HG03159 (cell line): ENCODE measurements at regions not wholly inside any gene's neighbourhood (a gene's known extent, or its start where the extent isn't known, plus 50 kb on each side); places are given as distances from the start of the nearest gene placed in this dataset.

Source experiments
- ATAC-seq: cut with Tn5 transposase; IDR thresholded peaks from one replicate; pipeline ENCODE4 v1.9.1; 2021; ENCODE audit warnings: mild to moderate bottlenecking, moderate library complexity; ENCODE audit not compliant: unreplicated experiment

DNA sequence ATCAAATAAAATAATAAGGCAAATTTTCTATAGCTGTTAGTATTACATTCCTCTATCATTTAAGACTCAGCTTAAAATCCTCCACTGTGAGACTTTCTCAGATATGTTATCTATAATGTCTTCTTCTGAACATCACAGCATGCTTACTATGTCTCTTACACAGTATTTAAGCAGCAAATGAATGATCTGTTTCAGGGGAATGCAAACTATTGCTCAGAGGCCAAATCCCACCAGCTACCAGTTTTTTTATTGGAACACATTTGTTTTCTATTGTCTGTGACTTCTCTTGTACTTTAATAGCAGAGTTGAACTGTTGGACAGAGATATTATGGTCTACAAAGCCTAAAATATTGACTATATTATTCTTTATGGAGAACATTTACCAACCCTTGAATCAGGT is 59.6 kb downstream of the C3orf38 start:
- ATAC-seq: no peak

DNA sequence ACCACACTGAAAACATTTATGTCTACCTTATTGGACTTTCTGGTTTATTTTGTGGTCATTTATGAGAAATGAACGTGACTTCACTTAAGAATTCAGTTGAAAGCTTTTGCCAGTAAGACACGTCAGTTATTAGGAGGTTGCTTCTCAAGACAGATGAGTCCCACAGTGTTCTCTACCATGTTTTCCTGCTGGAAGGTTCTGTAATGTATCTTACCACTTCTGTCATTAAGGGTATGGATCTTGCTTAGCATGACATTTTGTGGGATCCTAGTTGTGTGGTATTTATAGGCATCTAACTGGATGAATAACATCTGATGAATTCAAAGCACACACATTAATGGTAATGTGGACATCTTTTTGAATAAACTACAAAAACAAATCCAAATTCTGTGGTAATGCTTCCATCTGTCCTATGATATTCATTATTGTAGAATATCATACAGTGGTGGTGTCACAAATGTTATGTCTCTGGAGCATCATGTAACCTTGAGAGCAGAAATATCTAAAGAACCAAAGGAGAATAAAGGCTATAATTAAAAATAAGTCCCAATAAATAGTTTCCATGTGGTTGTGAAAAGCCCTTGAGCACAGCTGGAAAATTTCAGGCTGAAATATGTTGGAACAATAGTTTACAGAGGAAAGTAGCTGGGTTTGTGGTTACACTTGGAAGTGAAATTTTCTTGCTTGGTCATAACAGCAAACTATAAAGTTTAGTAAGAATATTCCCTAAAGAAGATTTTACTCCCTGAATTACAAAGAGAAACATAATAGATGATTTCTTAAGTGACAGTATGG is 61.5 kb downstream of the C3orf38 start:
- no peak for ATAC-seq

DNA sequence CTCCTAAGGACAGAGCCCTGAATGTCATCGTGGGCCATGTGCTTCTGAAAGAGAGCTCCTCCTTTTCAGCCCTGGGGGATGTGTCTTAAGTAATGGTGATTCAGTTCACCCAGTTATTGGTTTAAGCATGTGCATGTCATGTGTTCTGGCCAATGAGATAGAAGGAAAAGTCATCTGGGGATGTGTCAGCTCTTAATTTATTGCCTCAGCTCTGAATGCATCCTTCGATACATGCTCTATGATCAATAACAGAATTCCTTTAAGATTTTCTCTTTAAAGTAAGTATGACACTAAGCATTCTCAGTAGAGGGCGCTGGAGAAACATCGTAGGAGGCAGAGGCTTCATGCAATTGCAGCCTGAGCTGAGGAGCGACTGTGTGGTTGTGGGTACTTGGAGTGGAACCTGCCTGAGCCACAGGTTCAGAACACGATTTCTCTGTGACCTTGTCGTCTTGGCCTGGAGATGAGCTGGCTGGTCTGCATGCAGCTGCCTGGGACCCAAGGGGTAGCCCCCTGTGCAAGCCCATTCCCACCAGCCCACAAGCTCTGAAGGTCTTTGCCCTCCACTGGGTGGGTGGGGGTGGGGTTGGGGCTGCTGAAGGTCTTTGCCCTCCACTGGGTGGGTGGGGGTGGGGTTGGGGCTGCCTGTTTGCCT is 69.5 kb downstream of the C3orf38 start:
- ATAC-seq: peak; percentile 85

DNA sequence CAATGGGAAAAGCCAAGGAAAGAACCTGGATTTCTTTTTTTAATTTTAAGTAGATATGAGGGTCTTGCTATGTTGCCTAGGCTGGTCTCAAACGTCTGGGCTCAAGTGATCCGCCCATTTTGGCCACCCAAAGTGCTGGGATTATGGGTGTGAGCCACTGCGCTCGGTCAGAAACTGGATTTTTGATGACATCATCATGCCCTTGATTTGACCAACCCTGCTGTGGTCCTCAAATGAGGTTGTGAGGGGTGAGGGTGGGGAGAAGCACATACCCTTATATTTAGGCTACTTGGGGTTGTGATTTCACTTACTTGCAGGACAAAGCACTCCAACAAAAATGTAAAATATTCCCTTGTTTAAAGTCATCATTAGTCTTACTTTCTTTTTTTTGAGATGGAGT is 70.4 kb downstream of the C3orf38 start:
- no peak for ATAC-seq

DNA sequence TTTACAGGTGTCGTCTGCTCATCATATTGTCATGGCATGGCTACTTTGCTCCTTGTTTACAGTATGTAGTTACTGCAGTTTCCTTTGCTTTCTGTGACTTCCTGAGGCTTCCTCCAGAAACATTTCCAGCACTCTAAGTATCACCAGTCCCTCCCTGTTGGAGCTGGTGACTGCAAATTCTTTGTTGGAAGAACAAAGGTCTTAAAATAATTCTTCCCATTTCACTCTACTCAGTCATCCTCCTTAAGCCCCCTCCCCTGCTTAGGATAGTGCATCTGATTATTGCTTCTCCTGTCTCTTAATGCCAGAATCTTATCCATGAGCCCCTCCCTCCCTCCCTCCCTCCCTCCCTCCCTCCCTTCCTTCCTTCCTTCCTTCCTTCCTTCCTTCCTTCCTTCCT is 72.0 kb downstream of the C3orf38 start:
- no peak for ATAC-seq

DNA sequence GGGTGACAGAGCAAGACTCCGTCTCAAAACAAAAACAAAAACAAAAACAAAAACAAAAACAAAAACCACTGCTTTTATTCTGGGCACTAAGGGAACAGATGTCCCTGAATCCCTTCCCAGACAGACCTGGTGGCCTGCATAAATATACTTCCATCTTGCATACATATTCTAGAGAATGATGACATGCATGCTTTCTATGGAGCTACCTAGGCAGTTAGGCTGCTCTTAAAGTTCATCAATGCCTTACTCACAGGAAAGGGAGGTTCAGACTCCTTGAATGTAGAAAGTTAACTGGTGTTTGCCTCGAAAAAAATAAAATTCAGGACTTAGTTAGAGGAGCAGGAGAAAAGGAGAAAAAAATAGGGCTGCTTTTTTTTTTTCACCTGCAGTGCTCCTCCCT is 72.6 kb downstream of the C3orf38 start:
- ATAC-seq: no peak

DNA sequence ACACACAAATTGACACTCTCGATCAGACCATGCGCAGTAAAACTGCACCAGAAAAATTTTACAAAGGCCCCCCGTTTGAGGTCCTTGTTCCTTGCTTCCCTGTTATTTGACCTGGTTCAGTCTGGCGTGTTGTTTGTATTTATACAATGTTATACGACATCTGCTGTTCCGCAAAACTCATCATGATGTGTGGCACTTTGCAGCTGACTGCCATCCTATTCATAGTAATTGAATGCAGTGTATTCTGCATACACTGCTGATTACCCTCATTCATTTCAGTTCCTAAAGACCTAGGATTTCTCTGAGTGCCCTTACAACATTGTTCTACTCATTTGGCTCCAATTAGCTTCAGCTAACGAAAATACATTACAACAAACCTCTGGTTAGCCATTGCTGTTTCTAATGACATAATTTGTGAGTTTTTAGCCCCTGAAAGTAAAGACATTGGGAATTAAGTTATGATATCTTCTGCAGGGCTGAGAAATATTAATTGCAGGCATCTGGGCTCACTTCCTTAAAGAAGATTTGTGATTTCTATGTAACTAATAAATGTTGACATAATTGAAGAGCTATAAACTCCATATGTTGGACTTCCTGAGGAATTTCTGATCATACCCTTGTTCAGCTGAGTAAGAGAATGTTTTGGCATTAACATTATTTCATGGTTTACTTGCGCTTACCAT is 75.7 kb downstream of the C3orf38 start:
- ATAC-seq: no peak

DNA sequence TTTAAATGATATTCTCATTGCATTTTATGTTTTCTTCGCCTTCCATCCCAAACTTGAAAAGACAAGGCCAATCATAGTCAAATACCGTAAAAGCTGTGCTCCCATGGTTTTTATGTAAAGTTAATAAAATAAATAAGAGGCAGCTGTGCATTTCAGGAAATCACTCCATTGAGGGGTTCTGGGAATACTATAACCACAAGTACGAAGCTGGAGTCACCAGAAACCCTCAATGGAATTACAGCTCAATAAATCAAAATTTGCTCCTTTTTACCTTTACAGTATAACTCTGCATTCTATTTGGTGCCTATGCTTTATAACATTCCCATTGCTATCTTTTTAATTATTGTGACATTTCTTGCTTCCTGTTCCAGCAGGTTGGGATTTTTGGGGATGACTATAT is 77.2 kb downstream of the C3orf38 start:
- no peak for ATAC-seq

DNA sequence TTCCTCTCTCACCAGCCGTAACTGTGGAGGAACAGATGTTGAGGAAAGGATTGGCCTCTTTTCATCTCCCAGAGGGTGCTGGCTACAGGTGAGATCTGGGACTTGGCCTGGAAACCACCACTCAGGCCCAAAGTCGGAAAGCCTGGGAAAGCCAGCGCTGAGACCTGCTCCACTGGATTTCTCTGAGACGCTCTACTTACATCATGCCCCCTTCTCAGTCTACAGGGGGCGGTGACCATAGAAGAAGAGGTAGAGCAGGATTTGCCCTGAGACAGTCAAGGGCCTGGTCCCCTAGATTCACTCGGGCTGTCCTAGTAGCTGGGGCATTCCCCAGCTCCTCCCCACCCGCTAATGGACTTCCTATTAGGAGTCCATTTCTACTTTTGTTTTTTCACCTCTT is 80.9 kb downstream of the C3orf38 start:
- ATAC-seq: no peak

DNA sequence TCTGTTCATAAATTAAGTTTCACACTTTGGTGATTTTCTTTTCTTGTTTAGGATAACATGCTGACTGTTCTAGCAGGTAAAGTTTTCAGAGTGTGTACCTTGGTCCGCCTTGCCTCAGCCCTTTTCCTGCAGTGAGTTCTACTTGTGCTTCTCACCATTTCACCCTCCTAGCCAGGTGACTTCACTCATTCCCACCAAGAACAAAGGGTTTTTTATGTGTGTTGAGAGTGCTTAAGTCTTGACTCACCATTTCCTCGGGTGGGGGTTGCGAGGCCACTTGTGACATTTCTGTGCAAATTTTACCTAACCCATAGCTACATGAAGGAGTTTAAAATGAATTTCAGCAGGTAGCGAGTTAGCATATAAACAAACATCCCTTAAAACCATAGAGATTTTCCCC is 81.4 kb downstream of the C3orf38 start:
- ATAC-seq: no peak

DNA sequence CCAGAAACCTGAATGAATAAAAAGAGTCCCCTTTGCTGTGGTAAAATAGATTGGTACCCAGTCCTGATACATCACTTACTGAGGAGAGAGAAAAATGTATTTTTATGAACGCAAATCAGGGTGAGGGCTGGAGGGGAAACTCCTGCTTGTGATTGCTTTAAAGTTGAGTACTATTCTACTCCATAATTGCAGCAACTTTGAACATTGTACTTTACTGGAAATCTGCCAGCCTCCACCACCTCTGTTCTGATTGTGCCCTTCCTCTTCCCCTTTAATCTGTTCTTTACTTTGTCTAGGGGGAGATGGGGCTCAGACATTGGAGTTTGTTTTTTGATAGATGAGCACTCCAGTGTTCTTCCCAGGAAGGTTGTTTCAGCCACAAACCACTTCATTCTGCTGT is 81.9 kb downstream of the C3orf38 start:
- ATAC-seq: no peak

DNA sequence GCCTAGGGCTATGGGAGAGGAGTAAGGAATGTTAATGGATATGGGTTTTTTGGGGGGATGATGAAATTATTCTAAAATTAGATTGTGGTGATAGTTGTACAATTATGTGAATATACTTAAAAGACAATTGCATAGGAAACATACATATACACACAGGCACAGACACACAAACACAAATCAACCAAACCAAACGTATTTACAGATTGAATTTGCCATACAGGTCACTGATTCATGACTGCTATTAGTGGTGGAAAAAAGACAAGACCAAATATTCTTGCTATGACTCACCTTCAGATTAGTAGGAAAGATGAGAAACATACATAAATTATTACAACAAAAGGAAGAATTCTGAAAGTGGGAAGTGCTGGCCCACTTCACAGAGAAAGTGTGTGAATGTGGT is 85.3 kb downstream of the C3orf38 start:
- ATAC-seq: no peak

DNA sequence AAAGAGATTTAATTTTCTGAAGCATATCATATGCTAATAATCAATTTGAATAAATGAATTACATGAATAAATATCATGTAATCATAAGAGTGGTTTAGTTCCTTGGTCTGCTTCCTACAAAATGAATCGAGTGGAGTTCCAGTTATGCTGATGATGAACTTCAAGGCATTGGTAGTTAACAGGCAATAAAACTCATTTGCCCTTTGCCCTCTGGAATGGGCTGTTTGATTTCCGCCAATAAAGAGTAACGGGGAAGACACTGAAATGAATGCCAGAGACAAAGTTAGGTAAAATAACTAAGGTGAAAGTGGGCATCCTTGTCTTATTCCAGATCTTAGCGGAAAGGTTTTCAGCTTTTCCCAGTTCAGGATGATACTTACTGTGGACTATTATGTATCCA is 90.1 kb downstream of the C3orf38 start:
- ATAC-seq: no peak

DNA sequence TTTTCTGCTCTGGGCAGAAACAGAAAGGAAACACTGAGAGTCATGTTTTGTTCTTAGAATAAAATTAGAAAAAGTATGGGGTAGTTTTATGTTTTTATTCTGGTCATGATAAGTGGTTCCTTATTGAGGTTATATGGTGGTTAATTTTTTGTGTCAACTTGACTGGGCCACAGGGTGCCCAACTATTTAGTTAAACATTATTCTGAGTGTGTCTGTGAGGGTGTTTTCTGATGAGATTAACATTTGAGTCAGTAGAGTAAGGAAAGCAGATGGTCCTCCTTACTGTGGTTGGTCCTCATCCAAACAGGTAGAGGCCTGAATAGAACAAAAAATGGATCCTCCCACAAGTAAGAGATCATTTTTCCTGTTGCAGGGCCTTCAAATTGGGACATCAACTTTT is 98.9 kb downstream of the C3orf38 start:
- ATAC-seq: peak; percentile 57

DNA sequence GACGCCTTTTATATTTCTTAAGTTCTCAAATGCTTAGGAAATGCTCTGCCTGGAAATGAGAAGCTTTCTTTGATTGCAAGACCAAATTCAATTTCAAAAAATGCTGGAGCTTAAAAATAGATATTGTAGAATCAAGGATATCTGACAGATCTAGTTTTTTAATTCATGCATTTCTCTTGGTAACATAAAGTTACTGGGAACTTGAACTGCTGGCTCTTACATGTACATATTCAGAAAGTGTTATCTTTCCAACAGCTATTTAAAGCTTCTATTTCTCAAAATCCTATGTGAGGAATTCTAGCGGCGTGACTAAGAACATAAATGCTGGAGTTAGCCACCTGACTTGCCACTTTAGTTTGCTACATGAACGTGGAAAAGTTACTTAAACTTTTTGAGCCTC is 109.3 kb downstream of the C3orf38 start:
- no peak for ATAC-seq

DNA sequence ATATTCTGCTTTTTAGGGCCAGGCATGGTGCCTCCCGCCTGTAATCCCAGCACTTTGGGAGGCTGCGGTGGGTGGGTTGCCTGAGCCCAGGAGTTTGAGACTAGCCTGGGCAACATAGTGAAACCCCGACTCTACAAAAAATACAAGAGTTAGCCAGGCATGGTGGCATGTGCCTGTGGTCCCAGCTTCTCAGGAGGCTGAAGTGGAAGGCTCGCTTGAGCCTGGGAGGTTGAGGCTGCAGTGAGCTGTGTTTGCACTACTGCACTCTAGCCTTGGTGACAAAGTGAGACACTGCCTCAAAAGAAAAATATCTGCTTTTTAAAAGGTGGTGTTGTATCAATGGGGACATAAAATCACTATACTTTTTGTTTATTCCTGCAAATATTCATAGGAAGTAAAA is 112.8 kb downstream of the C3orf38 start:
- ATAC-seq: no peak

DNA sequence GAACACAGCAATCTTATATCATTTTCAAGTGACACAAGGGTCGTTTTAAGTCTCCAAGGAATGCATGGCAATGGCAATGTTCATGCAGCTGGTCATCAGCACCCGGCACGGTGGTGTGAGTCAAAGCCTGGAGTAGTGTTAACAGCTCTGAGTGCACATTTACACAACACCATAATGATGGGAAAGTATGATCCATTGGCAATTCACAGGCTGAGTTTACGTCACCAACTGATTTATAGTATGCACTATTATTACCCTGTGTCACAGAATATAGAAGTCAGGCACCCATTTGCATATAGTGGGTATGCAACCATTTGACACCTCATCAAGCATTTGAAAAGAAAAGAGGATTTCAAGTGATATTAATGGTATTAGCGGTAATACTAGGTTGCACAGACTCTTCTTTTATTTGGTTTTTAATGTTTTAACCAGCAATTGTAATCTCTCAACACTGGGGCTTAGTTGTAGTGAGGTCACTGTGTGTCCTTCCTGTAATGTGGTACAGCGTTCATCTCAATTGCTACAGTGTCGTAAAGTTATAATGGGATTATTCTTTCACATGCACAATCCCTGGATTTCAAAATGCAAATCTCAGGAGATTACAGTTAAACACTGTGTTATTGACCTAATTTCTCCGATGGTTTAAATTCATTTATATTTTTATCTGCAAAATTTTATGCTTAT is 113.8 kb downstream of the C3orf38 start:
- no peak for ATAC-seq

DNA sequence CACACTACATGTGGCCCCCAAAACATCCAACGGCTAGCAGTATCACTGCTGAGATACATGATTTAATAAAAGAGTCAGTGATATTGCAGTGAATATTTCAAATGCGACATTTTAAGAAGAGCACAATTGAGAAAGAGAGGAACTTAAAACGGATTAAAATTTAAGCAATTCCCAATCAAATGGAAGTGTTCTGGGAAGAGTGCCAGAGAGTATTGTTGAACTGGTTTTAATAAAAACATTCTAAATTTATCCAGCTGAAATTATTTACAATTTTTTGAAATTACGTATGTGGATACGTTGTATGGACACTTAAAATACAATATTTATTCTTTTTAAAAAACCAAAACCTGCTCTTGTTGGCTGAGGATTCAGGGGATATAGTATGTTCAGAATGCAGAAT is 117.7 kb downstream of the C3orf38 start:
- ATAC-seq: no peak

DNA sequence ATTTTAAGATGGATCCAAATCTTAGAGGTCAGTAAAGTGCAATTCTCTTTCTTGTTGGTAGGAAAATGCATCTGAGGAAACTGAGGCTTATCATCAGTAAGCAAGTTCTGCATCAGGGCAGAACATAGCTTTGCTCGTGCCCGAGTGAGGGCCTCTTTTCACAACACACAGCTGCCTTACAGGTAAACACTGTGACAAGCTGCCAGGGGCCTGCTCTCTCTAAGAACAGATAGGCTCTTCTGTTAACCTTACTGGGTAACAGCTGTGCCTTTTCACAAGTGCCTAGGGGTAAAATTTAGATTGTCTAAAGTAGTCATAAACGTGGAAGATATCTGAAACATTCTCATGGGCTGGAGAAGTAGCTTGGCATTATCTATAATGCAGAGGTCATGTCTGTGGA is 118.1 kb downstream of the C3orf38 start:
- ATAC-seq: no peak

DNA sequence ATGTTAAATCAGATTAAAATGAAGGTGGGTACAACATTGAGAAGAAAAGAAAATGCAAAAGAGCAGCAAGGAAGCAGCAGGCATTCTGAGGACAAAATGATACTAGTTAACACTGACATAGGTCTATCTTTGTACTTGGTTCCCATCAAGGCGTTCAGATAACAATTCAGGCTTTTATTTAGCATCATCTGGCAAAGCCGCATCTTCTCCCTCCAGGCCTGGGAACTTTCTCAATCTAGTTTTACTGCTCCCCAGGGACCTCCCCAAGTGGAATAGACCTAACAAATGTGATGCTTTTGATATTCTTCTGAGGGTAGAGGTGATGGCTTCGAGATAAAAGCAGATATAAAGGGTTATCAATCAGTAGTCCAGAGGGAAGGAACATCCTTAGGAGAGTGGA is 130.6 kb downstream of the C3orf38 start:
- ATAC-seq: no peak

DNA sequence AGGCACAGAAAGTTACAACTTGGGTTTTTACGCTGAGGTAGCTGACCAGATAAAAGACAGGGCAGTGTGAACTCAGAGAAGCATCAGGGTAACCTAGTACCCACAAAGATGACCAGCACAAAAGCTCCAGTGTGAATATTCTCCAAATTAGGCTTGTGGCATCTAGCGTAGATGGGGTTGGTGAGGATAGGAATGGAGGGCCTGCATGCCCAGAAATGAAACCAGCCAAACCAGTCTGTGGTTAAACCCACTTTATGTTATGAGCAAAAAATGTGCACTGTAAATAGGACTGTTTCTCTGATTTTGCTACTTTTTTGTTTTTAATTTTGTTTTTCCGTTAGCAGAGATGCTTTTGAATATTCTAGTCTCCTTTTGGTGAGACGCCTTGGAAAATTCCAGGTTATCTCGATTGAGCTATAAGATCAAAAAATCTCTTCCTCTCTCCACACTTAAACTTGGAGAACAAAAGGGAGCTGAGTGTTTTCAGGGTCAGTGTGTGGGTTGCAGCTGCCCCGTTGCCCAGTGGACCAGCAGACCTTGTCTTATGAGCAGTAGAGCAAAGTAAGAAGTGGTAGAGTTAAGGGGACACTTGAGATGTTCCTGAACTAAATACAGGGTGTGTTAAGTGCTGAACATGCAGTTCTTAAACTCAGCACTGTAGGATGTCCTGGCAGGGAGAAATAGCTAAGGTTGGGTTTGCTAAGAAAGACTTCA is 132.9 kb downstream of the C3orf38 start:
- ATAC-seq: no peak
